COR-L47 (cell line): ENCODE measurements at regions not wholly inside any gene's neighbourhood (a gene's known extent, or its start where the extent isn't known, plus 50 kb on each side); places are given as distances from the start of the nearest gene placed in this dataset.

Experiments used
- DNase-seq: peaks from one replicate; lab custom pipeline; 2025; lab: John Stamatoyannopoulos, UW

DNA sequence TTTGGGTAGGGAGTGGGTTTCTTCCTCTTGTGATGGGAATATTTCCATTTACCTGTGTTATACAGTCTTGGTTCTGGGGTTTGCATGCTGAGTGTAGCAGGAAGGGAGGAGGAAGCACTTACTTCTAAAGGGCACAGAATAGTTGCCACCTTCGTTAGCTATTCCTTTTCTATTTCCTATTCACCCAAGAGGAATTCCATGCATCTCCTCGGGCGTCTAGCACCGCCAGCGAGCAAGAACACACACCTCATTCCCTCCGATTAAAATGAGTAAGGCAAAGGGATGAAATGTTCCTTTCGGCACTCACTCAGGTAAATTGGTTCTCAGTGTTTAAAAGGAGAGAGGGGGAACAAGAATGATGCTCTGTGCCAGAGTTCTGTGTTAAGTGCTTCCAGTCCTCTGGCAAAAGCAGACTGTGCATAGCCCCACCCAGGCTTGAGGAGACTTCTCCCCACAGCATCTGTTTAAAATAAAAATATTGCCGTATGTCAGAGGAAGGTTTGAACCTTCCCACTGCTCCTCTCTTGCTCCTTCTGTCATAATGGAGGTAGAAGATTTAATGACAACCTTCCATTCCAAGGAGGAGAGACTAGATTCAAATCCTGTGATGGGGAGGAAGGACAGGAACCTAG lies 351.4 kb downstream of the PTTG2 start:
- no peak for DNase-seq

DNA sequence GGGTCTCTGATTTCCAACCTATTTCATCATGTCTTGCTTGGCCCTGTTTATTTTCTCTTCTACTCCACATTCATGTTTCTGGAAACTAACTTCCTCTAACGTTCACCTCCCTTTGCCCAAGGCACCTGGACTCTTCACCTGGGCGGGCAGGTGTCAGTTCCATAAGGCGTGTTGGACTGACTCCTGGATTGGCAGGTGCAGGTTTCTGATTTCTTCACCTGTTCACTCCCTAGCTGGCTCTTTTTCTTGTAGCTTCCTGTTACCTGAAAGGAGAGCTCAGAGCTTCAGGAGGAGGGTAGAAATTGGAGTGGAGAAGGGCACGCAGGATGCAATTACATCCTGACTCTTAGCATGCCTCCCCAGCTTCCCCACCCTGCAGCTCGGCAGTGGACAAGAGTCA lies 350.8 kb upstream of the KLF3 start:
- DNase-seq = peak; percentile 73

DNA sequence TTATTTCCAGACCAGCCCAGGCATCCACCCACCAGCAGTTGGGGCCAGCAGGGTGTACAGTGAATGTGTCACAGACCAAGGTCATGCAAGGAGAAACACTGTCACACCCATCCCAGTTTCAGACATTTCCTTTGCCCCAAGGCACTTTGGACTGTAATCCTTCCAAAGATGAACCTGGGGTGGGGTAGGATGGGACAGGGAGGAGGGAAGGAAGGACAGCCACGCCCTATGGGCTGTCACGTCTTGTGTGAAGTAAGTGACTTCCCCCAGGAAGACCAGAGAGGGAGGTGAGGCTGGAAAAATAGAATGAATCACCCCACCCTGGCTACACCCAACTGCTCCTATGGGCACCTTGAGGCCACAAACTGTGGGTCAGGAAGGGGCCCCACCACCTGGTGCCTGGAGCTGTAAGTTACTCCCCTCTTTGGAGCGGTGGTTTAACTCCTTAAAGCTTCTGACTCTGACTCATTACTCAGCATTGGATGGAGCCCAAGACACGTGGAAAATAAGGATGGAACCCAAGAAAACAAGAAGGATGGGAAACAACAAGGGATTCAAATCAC lies 349.9 kb upstream of the KLF3 start:
- no peak for DNase-seq

DNA sequence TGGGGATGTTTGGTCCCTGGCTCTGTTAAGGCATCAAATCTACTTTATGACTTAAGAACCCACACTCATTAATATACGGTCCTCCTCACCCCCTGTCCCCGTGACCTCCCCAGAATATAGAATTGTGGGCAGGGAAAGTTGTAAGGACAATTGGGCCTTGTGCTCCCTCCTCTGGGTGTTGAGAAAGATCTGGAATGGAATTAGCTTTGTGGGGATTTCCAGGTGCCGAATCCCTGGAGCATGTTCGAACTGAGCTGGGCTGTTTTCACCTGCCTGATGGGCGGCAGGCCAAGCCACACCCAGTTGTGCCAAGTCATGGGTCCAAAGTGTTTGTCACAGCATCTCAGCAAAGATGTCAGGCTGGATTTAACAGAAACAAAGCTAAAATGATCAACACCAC lies 349.3 kb upstream of the KLF3 start:
- peak; percentile 32 for DNase-seq

DNA sequence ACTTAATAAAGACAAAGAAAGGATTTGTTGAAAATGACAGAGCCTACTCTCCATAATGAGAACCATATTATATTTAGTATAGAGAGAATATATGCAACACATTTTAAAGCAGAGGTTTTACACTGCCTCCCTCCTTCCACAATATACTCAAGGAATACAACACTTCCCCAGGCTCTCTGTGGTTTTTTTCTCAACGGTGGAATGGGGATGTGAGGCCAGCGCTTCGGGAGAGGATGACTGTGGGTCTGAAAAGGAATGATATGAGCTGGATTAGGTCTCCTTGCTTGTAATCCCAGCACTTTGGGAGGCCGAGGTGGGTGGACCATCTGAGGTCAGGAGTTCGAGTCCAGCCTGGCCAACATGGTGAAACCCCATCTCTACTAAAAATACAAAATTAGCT lies 348.7 kb upstream of the KLF3 start:
- no peak for DNase-seq

DNA sequence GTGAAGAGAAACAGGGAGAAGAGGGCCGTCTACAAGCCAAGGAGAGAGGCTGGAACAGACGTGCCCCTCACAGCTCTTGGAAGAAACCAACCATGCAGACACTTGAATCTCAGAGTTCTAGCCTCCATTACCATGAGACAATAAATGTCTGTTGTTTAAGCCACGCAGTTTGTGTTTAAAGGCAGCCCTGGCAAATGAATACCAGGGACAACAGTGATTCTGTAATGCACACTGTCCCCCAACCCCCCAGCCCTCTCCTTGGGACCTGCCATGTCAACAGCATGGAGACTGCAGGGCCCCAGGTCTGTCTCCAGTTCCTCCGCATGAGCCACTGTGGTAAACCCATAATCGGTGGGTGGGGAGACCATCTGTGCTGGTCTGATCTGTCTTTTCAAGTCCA lies 348.0 kb upstream of the KLF3 start:
- no peak for DNase-seq

DNA sequence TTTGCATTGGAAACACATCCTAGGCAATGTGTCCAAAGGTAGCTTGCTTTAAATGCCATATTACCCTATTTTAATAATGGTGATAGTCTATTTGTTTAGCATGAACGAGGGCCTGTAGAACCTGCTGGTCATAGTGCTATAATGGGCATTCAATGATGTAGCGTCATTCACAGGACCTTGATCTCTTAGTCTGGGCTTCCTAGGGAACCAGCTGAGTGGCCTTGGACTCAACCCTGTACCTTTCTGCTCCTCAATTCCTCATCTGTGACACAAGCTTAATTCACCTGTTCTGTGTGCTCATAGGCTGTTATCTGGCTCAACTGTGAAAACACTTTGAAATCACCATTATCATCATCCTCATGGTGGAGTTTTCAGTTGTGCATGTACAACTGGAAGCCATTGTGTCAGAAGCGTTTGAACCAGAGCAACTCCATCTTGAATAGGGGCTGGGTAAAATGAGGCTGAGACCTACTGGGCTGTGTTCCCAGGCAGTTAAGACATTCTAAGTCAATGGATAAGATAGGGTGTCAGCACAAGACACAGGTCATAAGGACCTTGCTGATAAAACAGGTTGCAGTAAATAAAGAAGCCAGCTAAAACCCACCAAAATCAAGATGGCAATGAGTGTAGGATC lies 346.8 kb upstream of the KLF3 start:
- no peak for DNase-seq

DNA sequence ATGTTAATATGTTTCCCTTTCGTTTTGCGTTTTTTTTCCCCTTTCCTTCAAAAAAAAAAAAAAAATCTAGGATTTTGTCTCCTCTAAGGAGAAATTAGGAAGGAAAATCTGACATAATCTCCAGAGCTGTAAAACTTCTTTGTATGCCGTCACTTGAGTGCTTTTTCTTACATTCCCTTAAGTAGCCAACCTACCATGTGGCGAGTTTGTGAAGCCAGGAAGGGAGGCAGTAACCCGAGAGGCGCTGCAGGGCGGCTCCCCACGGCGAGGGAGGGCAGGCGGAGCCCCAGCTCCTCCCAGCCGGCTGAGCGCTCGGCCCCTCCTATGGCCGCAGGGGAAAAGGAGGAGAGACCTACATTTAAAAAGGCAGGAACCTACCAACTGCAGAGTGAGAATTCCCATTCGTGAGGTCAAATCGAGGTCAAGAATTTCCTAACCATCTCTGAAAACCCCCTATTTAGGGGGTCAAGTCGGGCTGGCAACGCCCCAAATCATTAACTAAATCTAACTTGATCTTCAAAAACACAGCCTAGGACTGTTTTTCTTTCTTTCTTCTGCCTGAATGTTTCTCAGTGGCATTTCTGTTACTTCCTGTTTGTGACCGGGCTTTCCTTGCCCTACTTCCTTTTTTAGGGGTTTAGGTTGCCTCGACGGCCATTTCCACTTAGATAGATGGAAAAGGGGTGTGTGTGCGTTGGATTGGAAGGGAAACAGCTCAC lies 345.1 kb upstream of the KLF3 start:
- DNase-seq = peak; percentile 87

DNA sequence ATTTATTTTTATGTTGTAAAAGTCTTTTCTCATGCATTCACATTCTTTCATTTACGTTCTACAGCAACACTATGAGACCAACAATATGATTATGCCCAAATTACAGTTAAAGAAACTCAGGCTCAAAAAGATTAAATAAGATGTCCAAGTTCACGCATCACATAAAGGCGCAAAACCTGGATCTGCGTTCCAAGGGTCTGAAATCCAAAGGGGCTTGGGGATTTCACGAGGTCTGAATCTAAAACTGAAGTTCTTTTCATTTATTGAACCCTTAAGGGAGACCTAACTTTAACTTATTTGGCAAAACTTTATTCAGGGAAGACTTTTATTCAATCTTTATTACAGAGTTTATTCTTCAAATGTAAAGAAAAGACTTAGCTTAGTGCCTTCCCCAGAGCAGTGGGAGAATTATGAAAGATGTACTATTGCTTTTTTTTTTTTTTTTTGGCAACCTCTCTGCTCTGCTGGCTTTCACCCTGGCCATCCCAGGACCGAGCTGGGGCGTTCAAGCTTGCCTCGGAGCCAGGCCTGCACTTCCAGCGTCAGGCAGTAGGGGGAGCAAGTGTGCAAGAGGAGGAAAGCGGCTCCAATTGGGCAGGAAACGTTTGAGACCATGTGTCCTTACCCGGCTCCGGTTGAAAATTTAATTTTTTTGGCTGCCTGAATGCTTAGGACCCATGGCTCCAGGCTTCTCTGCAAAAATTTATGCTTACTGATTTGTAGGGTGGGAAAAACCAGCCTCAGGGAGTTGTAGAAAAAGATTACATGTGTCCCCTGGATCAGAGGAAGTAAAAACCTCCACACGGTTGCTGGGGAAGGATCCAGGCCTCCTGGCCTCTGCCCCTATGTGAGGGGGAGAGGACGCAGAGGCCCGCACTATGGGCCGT lies 344.3 kb upstream of the KLF3 start:
- DNase-seq = peak; percentile 69

DNA sequence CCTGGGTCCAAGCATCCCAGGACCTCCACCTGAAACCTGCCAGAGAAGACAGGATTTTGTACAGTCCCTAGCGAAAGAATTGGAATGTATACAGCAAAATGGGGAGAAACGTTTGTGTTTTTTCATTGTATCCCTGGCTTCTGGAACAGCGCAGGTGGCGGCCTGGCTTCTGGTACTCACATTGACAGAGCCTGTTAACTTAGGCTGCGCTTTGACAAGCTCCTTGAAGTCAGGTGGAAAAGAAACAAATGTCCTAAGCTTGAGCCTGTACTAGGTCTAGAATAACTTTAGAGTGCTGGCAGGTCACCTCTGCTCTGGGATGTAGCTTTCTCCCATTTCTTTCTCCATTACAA lies 343.7 kb upstream of the KLF3 start:
- no peak for DNase-seq

DNA sequence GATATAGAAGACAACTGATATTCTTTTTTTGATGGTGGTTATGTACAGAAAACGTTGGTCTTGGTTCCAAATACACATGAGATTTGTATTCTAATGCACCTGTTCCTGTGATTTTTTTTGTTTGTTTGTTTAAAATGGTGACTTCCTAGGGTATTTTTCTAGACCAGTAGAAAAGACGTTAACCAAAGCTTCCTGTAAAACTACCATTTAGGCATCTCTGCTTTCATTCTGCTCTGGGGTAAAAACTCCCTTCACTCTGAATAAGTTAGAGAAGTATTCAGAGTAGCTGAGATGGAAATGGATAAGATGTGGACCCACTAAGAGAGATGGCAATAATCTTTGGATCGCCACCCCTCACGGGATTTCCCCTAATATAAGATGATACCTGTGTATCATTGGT lies 343.2 kb upstream of the KLF3 start:
- no peak for DNase-seq

DNA sequence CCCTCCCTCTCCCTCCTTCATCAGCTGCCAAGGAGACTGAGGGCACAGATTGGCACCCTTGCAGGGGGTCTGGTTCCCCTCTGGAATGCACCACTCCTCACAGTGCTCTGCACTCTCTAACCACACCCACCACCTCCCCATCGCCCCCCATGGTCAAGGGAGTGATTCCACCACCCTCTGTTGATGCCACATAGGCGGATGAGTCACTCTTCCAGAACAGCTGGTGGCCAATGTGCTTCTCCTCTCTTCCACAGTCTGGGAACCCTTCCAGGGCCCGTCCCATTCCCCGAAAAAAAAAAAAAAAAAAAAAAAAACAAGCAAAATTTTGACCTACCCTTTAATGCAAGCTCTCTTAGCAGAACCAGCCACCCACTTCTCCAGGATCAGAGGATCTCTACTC lies 341.3 kb upstream of the KLF3 start:
- DNase-seq = no peak

DNA sequence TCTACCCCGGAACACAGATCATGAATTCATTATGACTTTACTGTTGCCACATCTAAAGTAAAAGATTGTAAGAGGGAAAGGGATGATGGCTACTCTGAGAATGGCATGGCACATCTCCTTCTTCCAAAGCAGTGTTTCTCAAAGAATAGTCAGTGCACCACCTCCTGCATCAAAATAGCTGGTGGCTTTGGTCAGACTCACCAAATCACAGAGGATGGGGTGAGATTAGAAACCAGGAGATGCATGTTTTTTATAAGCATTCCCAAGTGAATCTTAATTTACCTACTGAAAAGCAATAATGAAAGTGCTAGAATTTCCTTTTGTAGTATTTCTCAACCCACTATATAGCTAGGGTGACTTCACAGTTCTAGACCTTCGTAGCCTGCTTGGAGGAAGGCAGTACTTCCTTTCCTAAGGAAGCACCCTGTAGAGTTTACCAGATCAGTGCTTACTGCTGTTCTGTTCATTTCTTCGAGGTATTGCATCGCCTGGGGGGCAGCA lies 340.8 kb upstream of the KLF3 start:
- DNase-seq = no peak

DNA sequence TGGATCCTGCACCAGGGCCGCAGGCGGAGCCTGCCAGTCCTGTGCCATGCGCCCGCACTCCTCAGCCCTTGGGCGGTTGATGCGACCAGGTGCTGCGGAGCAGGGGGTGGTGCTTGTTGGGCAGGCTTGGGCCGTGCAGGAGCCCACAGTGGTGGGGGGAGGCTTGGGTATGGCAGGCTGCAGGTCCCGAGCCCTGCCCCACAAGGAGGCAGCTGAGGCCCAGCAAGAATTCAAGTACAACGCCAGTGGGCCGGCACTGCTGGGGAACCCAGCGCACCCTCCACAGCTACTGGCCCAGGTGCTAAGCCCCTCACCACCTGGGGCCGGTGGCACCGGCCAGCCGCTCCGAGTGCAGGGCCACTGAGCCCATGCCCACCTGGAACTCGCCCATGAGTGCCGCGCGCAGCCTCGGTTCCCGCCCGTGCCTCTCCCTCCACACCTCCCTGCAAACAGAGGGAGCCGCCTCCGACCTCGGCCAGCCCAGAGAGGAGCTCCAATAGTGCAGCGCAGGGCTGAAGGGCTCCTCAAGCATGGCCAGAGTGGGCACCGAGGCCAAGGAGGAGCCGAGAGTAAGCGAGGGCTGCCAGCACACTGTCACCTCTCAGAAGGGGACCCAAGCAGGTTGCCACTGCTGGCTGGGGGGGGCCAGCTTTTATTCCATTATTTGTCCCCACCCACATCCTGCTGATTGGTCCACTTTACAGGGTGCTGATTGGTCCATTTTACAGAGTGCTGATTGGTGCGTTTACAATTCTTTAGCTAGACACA lies 339.0 kb upstream of the KLF3 start:
- no peak for DNase-seq

DNA sequence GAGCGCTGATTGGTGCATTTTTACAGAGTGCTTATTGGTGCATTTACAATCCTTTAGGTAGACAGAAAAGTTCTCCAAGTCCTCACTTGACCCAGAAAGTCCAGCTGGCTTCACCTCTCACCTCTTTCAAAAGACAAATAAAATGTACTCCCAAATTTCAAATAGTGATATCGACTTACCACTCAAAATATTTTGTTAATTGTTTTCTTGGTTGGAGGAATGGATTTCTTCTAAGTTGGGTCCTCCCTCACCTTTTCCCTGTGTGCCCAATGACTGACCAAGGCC lies 338.4 kb upstream of the KLF3 start:
- no peak for DNase-seq

DNA sequence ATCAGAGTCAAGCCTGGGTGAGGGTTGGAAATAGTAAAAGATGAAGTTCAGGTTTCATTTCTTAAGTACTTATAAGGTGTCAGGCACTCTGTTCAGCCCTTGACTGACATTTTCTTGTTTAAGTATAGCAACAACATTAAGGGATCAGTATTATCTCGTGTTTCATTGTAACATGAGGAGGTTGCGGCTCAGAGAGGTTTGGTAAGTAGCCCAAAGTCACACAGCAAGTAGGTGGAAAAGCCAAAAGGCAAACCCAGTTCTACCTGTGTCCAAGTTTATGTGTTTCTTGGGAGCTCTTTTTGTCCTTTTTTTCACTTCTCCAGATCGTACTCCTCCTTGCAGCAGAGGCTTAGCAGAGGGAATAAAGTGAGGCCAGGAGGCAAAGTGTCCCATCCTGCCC lies 337.5 kb upstream of the KLF3 start:
- no peak for DNase-seq

DNA sequence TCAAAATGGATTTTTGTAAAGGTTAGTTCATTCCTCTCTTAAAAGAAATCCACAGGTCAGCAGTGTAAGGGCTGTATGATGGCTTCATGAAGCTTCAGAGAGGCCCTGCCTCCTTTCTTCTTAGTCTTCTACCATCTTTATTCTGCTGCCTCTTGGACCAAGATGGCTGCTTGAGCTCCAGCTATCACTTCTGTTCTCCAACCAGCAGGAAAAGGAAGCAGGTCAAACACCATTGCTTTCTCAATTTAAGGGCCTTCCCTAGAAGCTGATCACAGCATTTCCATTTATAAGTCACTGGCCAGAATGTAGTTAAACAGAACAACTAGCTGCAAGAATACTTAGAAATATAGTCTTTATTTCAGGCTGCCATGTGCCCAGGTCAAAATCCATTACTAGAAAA lies 336.8 kb upstream of the KLF3 start:
- no peak for DNase-seq

DNA sequence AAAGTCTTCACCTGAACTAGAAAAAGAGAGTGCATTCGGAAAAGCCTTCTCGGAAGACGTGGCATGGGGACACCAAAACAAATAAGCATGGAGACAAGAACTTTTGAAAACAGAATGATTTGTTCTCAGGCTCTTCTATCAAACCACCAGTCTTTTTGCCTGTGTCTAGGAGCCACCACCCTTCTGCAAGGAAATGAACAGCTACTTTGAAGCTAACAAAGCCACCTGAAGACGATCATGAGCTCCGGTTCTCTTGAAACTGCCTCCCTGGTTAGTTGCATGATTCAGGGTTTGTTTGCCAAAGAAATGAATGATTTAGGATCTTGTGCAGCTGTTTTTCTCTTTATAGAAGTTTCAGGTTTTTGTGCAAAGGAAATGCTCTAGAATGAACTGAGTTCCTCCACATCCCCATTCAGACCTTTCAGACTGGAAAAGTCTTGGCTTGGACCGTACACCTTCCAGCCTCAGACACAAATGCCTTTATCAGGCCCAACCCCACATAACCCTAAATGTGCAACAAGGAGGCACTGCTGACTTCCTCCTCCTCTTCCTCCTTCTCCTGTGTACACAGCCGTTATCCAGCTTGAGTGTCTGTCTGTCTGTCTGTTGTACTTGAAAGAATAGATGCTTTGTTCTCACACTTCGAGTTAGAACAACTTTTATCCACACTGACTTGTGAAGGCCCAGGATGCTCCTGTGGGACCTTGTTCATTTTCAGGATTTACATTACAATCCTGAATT lies 334.8 kb upstream of the KLF3 start:
- DNase-seq = no peak

DNA sequence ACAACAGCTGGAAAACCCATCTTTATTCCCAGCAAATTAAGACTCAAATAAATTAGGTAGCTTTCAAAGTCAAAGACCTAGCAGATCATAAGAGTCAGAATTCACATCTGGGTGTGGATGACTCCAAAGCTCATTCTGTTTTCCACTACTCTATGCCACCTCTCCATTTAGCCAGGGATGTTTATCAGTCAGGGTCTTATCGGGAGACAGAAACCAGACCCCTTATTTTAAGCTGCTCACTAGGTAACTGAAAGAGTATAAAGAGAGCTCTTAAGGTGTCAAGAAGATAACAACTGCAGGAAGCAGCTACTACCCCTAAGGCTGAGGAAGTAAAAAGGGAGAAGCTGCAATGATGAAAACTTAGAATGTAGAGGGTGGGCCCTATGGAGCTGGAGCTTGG lies 333.7 kb upstream of the KLF3 start:
- no peak for DNase-seq

DNA sequence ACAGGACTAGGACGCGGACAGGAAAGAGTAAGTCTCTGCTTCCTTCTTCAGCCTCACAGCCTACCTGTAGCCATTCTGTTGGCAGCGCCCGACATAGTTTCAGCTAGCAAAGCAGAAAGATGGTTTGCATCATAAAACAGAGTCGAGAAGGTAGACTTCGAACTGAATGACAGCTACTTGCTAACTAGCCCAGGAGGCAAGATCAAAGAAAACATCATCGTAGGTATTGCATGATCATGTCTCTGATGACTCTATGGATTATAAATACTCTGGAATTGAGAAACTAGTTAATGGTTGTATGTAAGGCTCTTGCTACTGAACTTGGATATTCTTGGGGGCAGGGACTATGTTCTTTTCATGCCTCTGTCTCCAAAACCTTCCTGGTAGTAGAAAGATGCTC lies 333.1 kb upstream of the KLF3 start:
- no peak for DNase-seq

DNA sequence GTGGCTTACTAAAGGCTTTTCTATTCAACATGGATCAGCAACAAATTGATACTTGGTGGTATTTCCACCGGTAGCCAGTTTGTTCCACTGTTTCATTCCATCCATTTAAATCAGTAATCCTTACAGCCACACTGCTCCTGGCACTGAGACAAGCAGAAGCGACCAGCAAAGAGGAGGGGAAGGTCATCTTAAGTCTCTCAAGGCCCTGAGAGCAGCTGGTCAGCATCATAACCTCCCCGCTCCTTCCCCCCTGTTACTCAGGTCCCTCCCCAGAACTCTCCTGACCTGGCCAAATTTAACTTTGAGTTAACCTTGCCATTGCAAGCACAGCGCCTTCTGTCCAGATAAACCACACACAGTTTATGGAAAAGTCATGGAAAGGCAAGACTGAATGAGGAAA lies 331.3 kb upstream of the KLF3 start:
- no peak for DNase-seq
